ENCODE measurements at regions not wholly inside any gene's neighbourhood (a gene's known extent, or its start where the extent isn't known, plus 50 kb on each side); places are given as distances from the start of the nearest gene placed in this dataset.

DNA sequence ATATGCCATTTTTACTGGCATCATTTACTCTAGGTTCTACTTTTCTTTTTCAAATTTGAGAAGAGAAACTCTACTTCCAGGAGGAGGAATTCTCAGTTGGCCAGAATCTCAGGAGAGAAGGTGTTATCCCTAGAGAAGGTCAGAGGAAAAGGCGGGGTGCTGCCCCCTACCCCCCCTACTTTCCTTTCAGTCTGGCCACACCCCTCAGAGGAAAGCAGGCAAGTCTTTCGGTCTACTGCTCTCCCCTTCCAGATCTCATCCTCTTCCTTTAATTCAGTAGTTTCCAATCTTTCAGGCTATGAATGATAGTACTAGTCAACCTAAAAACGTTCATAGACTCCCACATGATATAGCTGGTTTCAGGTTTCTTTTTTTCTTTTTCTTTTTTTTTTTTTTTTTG is 366.5 kb upstream of the TBL1XR1 start:
- H3K27me3 ChIP-seq (ENCODE audit: insufficient read depth, low read length), result no peaks in the 10 kb centered on the region
- no peak overlapping the region for H2AFZ ChIP-seq (ENCODE audit: low read depth, low read length)
- no peak overlapping the region for H3K4me3 ChIP-seq (ENCODE audit: low read length)
- no peaks in the 10 kb centered on the region for H3K9me3 ChIP-seq (ENCODE audit: low read length)
- H3K4me1 ChIP-seq (ENCODE audit: insufficient read depth, low read length), result no peaks in the 10 kb centered on the region
- no peaks in the 10 kb centered on the region for H3K36me3 ChIP-seq (ENCODE audit: insufficient read depth, low read length)

- no peak overlapping the region for H2AFZ ChIP-seq (ENCODE audit: low read depth, low read length)
- H3K4me1 ChIP-seq (ENCODE audit: insufficient read depth, low read length), result no peaks in the 10 kb centered on the region
- no peaks in the 10 kb centered on the region for H3K27me3 ChIP-seq (ENCODE audit: insufficient read depth, low read length)
- H3K9me3 ChIP-seq (ENCODE audit: low read length), result no peaks in the 10 kb centered on the region
- H3K4me3 ChIP-seq (ENCODE audit: low read length), result no peak overlapping the region
- no peaks in the 10 kb centered on the region for H3K36me3 ChIP-seq (ENCODE audit: insufficient read depth, low read length)
Observed at GRCh38 chr3:177565981-177566380, 368.7 kb upstream of the TBL1XR1 start.

GRCh38 chr3:177567833-177568232 is 370.6 kb upstream of the TBL1XR1 start:
- no peaks in the 10 kb centered on the region for H3K27me3 ChIP-seq (ENCODE audit: insufficient read depth, low read length)
- H2AFZ ChIP-seq (ENCODE audit: low read depth, low read length), result no peak overlapping the region
- no peak overlapping the region for H3K4me3 ChIP-seq (ENCODE audit: low read length)
- no peaks in the 10 kb centered on the region for H3K36me3 ChIP-seq (ENCODE audit: insufficient read depth, low read length)
- no peaks in the 10 kb centered on the region for H3K9me3 ChIP-seq (ENCODE audit: low read length)
- H3K4me1 ChIP-seq (ENCODE audit: insufficient read depth, low read length), result no peaks in the 10 kb centered on the region

- H3K4me1 ChIP-seq (ENCODE audit: insufficient read depth, low read length), result peaks cover under 1% of the 10 kb centered on the region
- no peak overlapping the region for H3K4me3 ChIP-seq (ENCODE audit: low read length)
Observed at GRCh38 chr3:177569193-177569592, 371.9 kb upstream of the TBL1XR1 start.

DNA sequence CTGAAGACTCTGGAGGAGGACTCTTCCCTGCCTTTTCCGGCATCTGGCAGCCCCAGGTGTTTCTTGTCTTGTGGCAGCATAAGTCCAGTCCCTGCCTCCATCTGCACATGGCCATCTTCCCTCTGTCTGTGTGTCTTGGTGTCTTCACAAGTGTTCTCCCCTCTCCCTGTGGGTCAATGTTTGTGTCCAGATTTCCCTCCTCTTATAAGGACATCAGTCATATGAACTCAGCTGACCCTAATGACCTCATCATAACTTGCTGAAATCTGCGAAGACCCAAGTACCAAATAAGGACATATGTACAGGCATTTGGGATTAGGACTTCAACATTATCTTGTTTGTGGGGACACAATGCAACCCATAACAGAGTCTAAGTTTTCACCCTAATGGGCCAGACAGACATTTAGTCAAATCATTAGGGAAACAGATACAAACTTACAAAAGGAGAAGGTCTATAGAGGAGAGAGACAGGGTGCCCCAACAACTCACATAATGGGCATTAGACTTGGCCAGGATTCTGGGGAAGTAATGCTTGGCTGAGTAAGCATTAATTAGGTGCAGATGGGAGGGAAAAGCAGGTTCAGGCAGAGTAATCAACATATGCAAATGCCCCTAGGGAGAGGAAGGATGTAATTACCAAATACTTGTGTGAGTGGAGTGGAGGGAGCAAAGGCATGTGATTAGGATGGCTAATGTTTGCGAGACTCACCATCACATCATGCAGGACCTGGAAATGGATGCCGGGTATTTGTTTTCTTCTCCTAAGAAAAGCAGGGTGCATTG is 372.8 kb upstream of the TBL1XR1 start:
- H3K4me3 ChIP-seq (ENCODE audit: low read length), result no peak overlapping the region
- no peaks in the 10 kb centered on the region for H3K27me3 ChIP-seq (ENCODE audit: insufficient read depth, low read length)
- no peaks in the 10 kb centered on the region for H3K9me3 ChIP-seq (ENCODE audit: low read length)
- H3K4me1 ChIP-seq (ENCODE audit: insufficient read depth, low read length), result peaks cover 5% of the 10 kb centered on the region
- no peaks in the 10 kb centered on the region for H3K36me3 ChIP-seq (ENCODE audit: insufficient read depth, low read length)
- no peak overlapping the region for H2AFZ ChIP-seq (ENCODE audit: low read depth, low read length)

More at GRCh38 chr3:177569193-177569592, 371.9 kb upstream of the TBL1XR1 start:
- H3K27me3 ChIP-seq (ENCODE audit: insufficient read depth, low read length), result no peaks in the 10 kb centered on the region
- H3K36me3 ChIP-seq (ENCODE audit: insufficient read depth, low read length), result no peaks in the 10 kb centered on the region
- H3K9me3 ChIP-seq (ENCODE audit: low read length), result no peaks in the 10 kb centered on the region
- H2AFZ ChIP-seq (ENCODE audit: low read depth, low read length), result no peak overlapping the region

GRCh38 chr3:177571271-177571943 is 374.1 kb upstream of the TBL1XR1 start:
- no peak overlapping the region for H3K4me3 ChIP-seq (ENCODE audit: low read length)
- no peaks in the 10 kb centered on the region for H3K27me3 ChIP-seq (ENCODE audit: insufficient read depth, low read length)
- no peaks in the 10 kb centered on the region for H3K9me3 ChIP-seq (ENCODE audit: low read length)
- H2AFZ ChIP-seq (ENCODE audit: low read depth, low read length), result no peak overlapping the region
- H3K36me3 ChIP-seq (ENCODE audit: insufficient read depth, low read length), result no peaks in the 10 kb centered on the region
- peaks cover 5% of the 10 kb centered on the region for H3K4me1 ChIP-seq (ENCODE audit: insufficient read depth, low read length)

DNA sequence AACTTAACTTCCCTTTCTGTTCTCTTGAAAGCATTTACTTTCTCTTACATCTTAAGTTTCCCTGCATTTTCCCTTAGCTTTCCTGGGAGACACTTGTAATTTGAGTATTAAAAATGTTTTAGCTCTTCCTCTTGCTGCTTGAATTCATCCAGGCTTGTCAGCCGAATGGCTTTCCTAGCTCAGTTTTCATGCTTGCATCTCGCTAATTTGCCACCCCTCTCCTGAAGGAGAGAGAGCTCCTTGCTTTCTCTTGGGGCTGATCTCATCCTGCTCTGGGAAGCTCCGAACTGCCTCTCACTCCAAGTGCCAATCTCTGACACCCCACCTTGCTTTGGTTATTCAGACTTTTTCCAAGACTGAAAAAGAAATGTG is 374.6 kb upstream of the TBL1XR1 start:
- Histone ChIP-seq H3K4me3 (ENCODE audit: low read length) (no peak overlapping the region), H3K27me3 (ENCODE audit: insufficient read depth, low read length) (no peaks in the 10 kb centered on the region), H3K9me3 (ENCODE audit: low read length) (no peaks in the 10 kb centered on the region), H3K36me3 (ENCODE audit: insufficient read depth, low read length) (no peaks in the 10 kb centered on the region), H2AFZ (ENCODE audit: low read depth, low read length) (no peak overlapping the region), H3K4me1 (ENCODE audit: insufficient read depth, low read length) (peaks cover 5% of the 10 kb centered on the region)

- H3K27me3 ChIP-seq (ENCODE audit: insufficient read depth, low read length), result no peaks in the 10 kb centered on the region
- H2AFZ ChIP-seq (ENCODE audit: low read depth, low read length), result no peak overlapping the region
- H3K36me3 ChIP-seq (ENCODE audit: insufficient read depth, low read length), result no peaks in the 10 kb centered on the region
- no peaks in the 10 kb centered on the region for H3K9me3 ChIP-seq (ENCODE audit: low read length)
- H3K4me3 ChIP-seq (ENCODE audit: low read length), result no peak overlapping the region
- peaks cover 5% of the 10 kb centered on the region for H3K4me1 ChIP-seq (ENCODE audit: insufficient read depth, low read length)
Observed at GRCh38 chr3:177574222-177574856, 377.1 kb upstream of the TBL1XR1 start.

DNA sequence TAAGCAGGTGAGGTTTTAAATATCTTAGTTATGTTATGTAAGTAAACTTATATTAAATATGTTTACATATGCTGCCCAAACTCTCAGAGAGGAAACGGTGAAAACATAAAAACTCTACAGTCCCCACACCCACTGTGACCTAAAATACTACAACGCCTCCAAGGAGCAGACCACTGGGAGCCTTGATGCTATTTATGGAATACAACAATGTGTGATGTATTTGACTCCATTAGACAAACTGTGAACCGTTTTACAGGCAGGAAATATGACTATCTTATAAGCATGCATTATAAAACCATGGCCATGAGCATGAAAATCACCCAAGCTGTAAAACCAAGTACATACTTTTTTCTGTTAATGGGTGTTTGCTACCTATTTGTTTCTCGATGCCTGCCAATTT is 379.5 kb upstream of the TBL1XR1 start:
- H3K36me3 ChIP-seq (ENCODE audit: insufficient read depth, low read length), result no peaks in the 10 kb centered on the region
- H3K9me3 ChIP-seq (ENCODE audit: low read length), result no peaks in the 10 kb centered on the region
- H3K27me3 ChIP-seq (ENCODE audit: insufficient read depth, low read length), result no peaks in the 10 kb centered on the region
- H3K4me3 ChIP-seq (ENCODE audit: low read length), result no peak overlapping the region
- no peak overlapping the region for H2AFZ ChIP-seq (ENCODE audit: low read depth, low read length)
- H3K4me1 ChIP-seq (ENCODE audit: insufficient read depth, low read length), result peaks cover 5% of the 10 kb centered on the region

DNA sequence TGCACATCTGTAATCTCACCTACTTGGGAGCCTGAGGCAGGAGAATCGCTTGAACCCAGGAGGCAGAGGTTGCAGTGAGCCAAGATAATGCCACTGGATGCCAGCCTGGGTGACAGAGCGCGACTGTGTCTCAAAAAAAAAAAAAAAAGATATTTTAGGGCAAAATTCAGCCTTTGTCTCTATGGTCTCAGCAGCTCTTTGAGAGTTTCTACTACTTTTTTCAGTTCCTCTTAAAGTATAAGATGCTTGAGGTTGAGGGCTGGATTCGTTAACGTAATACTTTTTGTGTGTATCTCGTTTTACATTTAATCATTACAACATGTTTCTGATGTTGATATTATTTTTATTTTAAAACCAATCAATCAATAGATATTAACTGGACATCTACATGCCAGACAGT is 381.2 kb upstream of the TBL1XR1 start:
- Histone ChIP-seq H3K4me3 (ENCODE audit: low read length) (no peak overlapping the region), H3K36me3 (ENCODE audit: insufficient read depth, low read length) (no peaks in the 10 kb centered on the region), H3K27me3 (ENCODE audit: insufficient read depth, low read length) (no peaks in the 10 kb centered on the region), H2AFZ (ENCODE audit: low read depth, low read length) (no peak overlapping the region), H3K9me3 (ENCODE audit: low read length) (no peaks in the 10 kb centered on the region), H3K4me1 (ENCODE audit: insufficient read depth, low read length) (peaks cover 5% of the 10 kb centered on the region)

DNA sequence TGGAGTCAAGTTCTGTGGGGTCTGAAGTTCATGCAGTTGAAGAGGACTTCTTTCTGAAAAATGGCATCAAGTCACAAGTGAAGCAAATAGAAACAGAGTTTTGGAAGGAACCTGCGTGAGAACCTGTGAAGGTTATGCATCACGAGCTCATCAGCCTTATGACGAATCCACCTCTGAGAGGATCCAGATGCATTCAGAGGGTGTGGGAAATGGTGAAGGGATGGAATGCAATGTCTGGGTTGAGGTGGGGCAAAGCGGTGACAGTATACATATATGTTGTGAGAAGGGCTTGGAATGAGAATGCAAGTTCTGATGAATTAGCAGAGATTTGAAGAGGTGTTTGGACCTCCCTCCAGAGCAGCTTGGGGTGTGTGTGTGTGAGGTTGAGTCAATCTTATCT is 382.1 kb upstream of the TBL1XR1 start:
- H3K36me3 ChIP-seq (ENCODE audit: insufficient read depth, low read length), result no peaks in the 10 kb centered on the region
- H3K4me1 ChIP-seq (ENCODE audit: insufficient read depth, low read length), result peaks cover 3% of the 10 kb centered on the region
- H3K9me3 ChIP-seq (ENCODE audit: low read length), result no peaks in the 10 kb centered on the region
- H3K27me3 ChIP-seq (ENCODE audit: insufficient read depth, low read length), result no peaks in the 10 kb centered on the region
- H3K4me3 ChIP-seq (ENCODE audit: low read length), result no peak overlapping the region
- H2AFZ ChIP-seq (ENCODE audit: low read depth, low read length), result no peak overlapping the region

DNA sequence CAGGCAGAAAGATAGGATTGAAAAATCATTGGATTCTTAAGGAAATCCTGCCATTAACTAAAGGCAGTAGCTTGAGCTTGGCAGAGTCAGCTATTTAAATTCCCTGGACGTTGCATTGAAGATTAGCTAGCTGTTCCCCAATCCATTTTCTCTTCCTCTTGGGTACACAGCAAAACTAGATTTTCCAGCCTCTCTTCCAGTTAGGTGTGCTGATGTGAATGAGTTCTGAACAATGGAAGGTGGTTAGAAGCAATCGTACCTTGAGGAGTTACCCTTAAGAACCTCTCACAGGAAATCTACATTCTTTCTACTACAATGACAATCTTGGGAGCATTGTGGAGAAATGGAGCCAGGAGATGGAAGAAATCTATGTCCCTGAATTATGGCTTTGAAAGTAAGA is 383.2 kb upstream of the TBL1XR1 start:
- Histone ChIP-seq H3K4me3 (ENCODE audit: low read length) (no peak overlapping the region), H2AFZ (ENCODE audit: low read depth, low read length) (no peak overlapping the region), H3K4me1 (ENCODE audit: insufficient read depth, low read length) (no peaks in the 10 kb centered on the region), H3K27me3 (ENCODE audit: insufficient read depth, low read length) (no peaks in the 10 kb centered on the region), H3K9me3 (ENCODE audit: low read length) (no peaks in the 10 kb centered on the region), H3K36me3 (ENCODE audit: insufficient read depth, low read length) (no peaks in the 10 kb centered on the region)

DNA sequence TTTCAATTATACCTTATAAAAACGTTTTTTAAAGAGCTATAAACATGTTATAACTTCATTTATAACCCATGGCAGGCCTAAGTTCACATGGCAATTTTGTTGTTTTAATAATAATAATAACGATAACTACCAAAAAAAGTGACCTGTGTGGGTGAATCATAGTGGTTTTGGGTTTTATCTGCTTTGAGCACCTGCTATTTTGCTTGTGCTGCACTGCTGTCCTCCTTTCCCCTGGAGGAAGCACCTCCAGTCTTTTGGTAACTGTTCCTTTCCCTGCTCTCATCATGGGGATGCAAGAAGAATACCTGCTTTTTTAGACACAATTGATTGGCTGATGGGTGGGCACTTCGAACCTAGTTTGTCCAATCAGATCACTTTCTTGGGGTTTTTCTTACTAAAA is 388.0 kb upstream of the TBL1XR1 start:
- no peaks in the 10 kb centered on the region for H3K9me3 ChIP-seq (ENCODE audit: low read length)
- no peak overlapping the region for H3K4me3 ChIP-seq (ENCODE audit: low read length)
- no peaks in the 10 kb centered on the region for H3K27me3 ChIP-seq (ENCODE audit: insufficient read depth, low read length)
- H3K4me1 ChIP-seq (ENCODE audit: insufficient read depth, low read length), result peaks cover 14% of the 10 kb centered on the region
- H3K36me3 ChIP-seq (ENCODE audit: insufficient read depth, low read length), result no peaks in the 10 kb centered on the region
- no peak overlapping the region for H2AFZ ChIP-seq (ENCODE audit: low read depth, low read length)

Measured in neuron (in vitro differentiated cells).